Glutamatergic neuron (in vitro differentiated cells): ENCODE measurements at regions not wholly inside any gene's neighbourhood (a gene's known extent, or its start where the extent isn't known, plus 50 kb on each side); places are given as distances from the start of the nearest gene placed in this dataset.

Experiments
- DNase-seq: peaks from one replicate; pipeline ENCODE4 v3.0.0; 2022
- H3K27ac Mint-ChIP-seq: one replicate; pipeline ENCODE4 v1.8.0; 2020; ENCODE audit warnings: mild to moderate bottlenecking, mixed read lengths, inconsistent platforms; ENCODE audit not compliant: unreplicated experiment
- H3K27me3 Mint-ChIP-seq: one replicate; pipeline ENCODE4 v1.8.0; 2020; ENCODE audit warnings: mild to moderate bottlenecking, moderate library complexity, mixed read lengths, inconsistent platforms; ENCODE audit not compliant: unreplicated experiment
- H3K36me3 Mint-ChIP-seq: one replicate; pipeline ENCODE4 v1.8.0; 2020; ENCODE audit warnings: mild to moderate bottlenecking, mixed read lengths, inconsistent platforms; ENCODE audit not compliant: unreplicated experiment
- H3K4me1 Mint-ChIP-seq: one replicate; pipeline ENCODE4 v1.8.0; 2020; ENCODE audit warnings: mild to moderate bottlenecking, low read depth, mixed read lengths, inconsistent platforms; ENCODE audit not compliant: unreplicated experiment
- H3K4me3 Mint-ChIP-seq: one replicate; pipeline ENCODE4 v1.8.0; 2020; ENCODE audit warnings: mild to moderate bottlenecking, mixed read lengths, inconsistent platforms; ENCODE audit not compliant: unreplicated experiment
- H3K9me3 Mint-ChIP-seq: one replicate; pipeline ENCODE4 v1.8.0; 2020; ENCODE audit warnings: mild to moderate bottlenecking, moderate library complexity, mixed read lengths, inconsistent platforms; ENCODE audit not compliant: unreplicated experiment
- CTCF ChIP-seq: fragments of 200-600 bp; sonication (generic); IDR thresholded peaks from one replicate; pipeline ENCODE4 v1.5.0; 2021; ENCODE audit not compliant: partially characterized antibody, unreplicated experiment

DNA sequence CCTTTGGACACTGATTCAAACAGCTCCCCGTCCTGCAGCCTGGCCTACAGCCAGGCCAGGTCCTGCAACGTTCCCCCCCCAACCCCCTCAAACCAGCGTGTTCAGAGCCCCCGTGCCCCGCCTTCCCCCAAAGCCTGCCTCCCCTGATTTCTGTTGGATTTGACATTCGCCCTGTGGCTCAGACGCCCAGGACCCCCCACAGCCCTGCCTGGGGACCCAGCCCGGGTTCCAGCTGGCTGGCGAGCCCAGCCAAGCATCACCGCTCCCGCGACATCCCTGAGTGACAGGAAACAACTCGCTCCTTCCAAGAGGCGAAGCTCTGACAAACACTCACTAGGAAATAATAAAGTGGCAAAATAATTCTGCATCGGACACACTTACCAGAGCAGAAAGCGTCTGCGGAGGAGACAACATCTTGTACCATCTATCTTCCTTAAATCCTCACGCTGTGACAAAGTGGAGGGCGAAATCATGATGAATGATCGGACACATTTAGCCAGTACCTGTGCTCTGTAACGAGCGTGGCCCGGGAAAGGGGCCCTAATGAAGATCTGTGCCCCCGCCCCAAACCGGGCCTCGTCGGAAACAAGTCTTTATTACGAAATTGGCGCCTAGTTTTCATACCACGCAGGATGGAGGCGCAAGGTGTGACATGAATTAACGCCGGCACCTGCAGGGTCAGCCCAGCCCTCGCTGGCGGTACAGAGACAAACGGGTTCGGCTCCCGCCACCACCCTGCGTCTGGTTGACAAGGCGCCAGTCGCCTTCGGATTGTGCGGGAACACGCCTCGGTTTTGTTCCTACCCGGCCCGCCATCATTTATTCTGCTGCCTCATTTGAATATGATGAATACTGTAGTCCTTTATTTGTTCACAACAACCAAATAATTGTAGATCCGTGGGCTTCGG is 91.0 kb upstream of the MVB12B start:
- Mint-ChIP-seq H3K36me3 (peaks cover 15% of the 10 kb centered on the region), H3K4me1 (peaks cover 7% of the 10 kb centered on the region), H3K27ac (no peak overlapping the region), H3K4me3 (no peak overlapping the region), H3K9me3 (peaks cover 2% of the 10 kb centered on the region), H3K27me3 (peaks cover 6% of the 10 kb centered on the region)
- TF ChIP-seq CTCF, result no peak
- DNase-seq, result no peak

DNA sequence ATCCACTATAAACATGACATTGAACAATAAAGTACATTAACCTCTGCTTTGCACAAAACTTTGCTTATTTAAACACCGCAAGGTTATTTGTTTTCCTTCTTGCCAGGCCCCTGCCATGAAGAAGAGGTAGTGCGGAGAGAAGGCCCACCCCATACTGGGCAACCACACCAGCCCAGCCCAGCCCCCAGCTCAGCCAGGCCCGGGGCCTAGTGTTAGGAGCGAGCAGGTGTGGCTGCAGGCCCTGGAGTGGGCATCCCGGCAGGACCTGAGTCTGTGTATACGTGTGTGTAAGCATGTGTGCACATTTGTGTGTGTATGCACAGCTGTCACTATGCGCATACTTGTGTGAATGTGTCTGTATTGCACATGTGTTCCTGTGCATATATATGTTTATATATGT is 90.4 kb upstream of the MVB12B start:
- no peak for DNase-seq
- Mint-ChIP-seq H3K9me3 (peaks cover 2% of the 10 kb centered on the region), H3K4me1 (peaks cover 3% of the 10 kb centered on the region), H3K36me3 (peaks cover 15% of the 10 kb centered on the region), H3K4me3 (no peak overlapping the region), H3K27ac (no peak overlapping the region), H3K27me3 (peaks cover 6% of the 10 kb centered on the region)
- TF ChIP-seq CTCF, result no peak

- peaks cover 11% of the 10 kb centered on the region for H3K36me3 Mint-ChIP-seq
- H3K27ac Mint-ChIP-seq, result no peak overlapping the region
- DNase-seq, result no peak
- peaks cover 2% of the 10 kb centered on the region for H3K9me3 Mint-ChIP-seq
- H3K4me3 Mint-ChIP-seq, result no peak overlapping the region
- peaks cover 4% of the 10 kb centered on the region for H3K27me3 Mint-ChIP-seq
- no peaks in the 10 kb centered on the region for H3K4me1 Mint-ChIP-seq
- TF ChIP-seq CTCF, result no peak
These were observed 88.2 kb upstream of the MVB12B start for GRCh38 chr9:126238415-126238814.

DNA sequence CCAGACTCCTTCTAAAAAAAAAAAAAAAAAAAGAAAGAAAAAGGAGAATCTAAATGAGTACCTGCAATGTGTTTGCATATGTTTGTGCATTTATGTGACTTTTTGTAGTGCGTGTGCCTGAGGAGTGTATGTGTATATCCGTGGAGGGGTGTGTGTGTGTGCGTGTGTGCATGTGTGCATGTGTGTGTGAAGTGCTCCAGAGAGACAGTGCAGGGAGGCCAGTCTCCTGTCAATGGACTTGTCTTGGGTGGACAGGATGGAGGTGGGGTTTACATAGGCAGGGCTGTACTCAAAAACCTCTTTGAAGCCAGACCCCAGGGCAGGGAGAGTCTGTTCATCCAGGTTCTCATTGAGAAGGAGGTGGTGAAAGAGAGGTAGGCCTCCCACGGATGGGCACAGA is 87.1 kb upstream of the MVB12B start:
- no peaks in the 10 kb centered on the region for H3K4me1 Mint-ChIP-seq

More for the DNA sequence above, 87.1 kb upstream of the MVB12B start:
- no peak for DNase-seq
- Mint-ChIP-seq H3K27ac (no peak overlapping the region), H3K27me3 (peaks cover 3% of the 10 kb centered on the region), H3K4me3 (no peak overlapping the region), H3K9me3 (peaks cover 2% of the 10 kb centered on the region), H3K36me3 (peaks cover 11% of the 10 kb centered on the region)
- no peak for TF ChIP-seq CTCF
